Prostate gland (tissue), 2 donors: ENCODE measurements at regions not wholly inside any gene's neighbourhood (a gene's known extent, or its start where the extent isn't known, plus 50 kb on each side); places are given as distances from the start of the nearest gene placed in this dataset.

Source experiments
- DNase-seq: peaks from one replicate; pipeline ENCODE4 v3.0.0-alpha.2; 2019; ENCODE audit warnings: low spot score
- H3K27ac ChIP-seq, 2 donors: fragments of 200-600 bp; sonication (generic); 2 replicates each; pipeline ENCODE4 v1.5.1; 2017 to 2019
- H3K27me3 ChIP-seq: fragments of 200-600 bp; sonication (generic); replicated peaks from 2 replicates; pipeline ENCODE4 v1.5.1; 2019; ENCODE audit not compliant: insufficient read depth
- H3K36me3 ChIP-seq, 2 donors: fragments of 200-600 bp; sonication (generic); 1 replicate in 1 of 2; 2 replicates in 1 of 2; pipeline versions ENCODE4 v1.5.1 to v1.8.1; 2017 to 2019
- H3K4me1 ChIP-seq: fragments of 200-600 bp; sonication (generic); replicated peaks from 2 replicates; pipeline ENCODE4 v1.5.1; 2019
- H3K4me3 ChIP-seq, 2 donors: fragments of 200-600 bp; sonication (generic); 2 replicates each; pipeline ENCODE4 v1.5.1; 2017 to 2019
- H3K9me3 ChIP-seq: fragments of 200-600 bp; sonication (generic); 2 replicates; pipeline ENCODE4 v1.5.1; 2017
- POLR2A ChIP-seq: fragments of 450-650 bp; IDR thresholded peaks from one replicate; pipeline ENCODE4 v1.6.1; 2016; ENCODE audit warnings: antibody characterized with exemption, mild to moderate bottlenecking
- POLR2AphosphoS5 ChIP-seq: sonication (generic); formaldehyde crosslinking; IDR thresholded peaks from one replicate; pipeline ENCODE4 v1.6.1; 2017; ENCODE audit warnings: antibody characterized with exemption
- WGBS: methylation state at CpG from one replicate; pipeline ENCODE4 v1.1.5; 2018; 5-methylcytosine and 5-hydroxymethylcytosine counted together
- intact Hi-C: fragments of 100-400 bp; cut with DNase I; formaldehyde crosslinking; loops from one replicate; pipeline ENCODE4 v1.14.2; 2022
- TF ChIP-seq, protein P1 (sequence below), 4 experiments: fragments of 200-600 bp in 2 of 4; fragments of 450-650 bp in 2 of 4; sonication (generic) in 2 of 4; IDR thresholded peaks; 1 replicate in 3 of 4; 2 replicates in 1 of 4; pipeline ENCODE4 v1.5.1; 2016 to 2019; ENCODE audit warnings: antibody characterized with exemption in 4 of 4, mild to moderate bottlenecking in 2 of 4, moderate library complexity in 2 of 4

DNA sequence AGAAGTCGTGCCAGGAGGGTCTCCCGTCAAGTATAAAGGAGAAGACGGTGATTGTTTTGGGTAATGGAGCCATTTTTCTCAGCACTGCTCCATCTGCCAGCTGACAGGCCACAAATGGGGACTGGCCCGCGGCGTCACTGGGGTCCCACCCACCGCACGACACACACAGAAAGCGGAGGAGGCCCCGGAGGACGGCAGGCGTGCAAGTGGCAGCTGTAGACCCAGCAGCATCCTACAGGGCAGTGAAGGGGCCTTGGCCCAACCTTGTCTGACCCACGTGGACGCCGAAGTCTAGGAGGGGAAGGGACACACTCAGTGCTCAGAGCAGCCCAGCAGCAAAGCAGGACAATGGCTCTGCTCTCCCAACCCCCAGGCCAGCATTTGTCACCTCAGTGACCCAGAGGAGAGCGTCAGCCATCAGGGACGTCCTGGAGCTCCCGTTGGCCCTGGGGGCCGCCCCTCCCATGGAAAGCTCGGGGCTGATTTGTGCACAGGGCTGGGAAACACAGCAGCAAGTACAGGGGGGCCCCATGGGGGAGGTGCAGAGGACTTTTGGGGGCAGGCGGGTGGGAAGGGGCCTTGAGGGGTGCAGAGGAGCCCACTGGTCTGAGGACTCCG lies 644.4 kb downstream of the BRD1 start:
- Histone ChIP-seq H3K36me3 (no peaks in the 10 kb centered on the region), H3K27ac (no peak overlapping the region), H3K4me1 (no peaks in the 10 kb centered on the region), H3K27me3 (peaks cover 8% of the 10 kb centered on the region), H3K9me3 (no peaks in the 10 kb centered on the region), H3K4me3 (no peak overlapping the region)
- intact Hi-C loops: no loop called here
- TF ChIP-seq POLR2AphosphoS5 (no peak), POLR2A (no peak)
- TF ChIP-seq, protein P1, sequence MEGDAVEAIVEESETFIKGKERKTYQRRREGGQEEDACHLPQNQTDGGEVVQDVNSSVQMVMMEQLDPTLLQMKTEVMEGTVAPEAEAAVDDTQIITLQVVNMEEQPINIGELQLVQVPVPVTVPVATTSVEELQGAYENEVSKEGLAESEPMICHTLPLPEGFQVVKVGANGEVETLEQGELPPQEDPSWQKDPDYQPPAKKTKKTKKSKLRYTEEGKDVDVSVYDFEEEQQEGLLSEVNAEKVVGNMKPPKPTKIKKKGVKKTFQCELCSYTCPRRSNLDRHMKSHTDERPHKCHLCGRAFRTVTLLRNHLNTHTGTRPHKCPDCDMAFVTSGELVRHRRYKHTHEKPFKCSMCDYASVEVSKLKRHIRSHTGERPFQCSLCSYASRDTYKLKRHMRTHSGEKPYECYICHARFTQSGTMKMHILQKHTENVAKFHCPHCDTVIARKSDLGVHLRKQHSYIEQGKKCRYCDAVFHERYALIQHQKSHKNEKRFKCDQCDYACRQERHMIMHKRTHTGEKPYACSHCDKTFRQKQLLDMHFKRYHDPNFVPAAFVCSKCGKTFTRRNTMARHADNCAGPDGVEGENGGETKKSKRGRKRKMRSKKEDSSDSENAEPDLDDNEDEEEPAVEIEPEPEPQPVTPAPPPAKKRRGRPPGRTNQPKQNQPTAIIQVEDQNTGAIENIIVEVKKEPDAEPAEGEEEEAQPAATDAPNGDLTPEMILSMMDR (IDR thresholded peaks at IDR 0.05): no peak
- no peak for DNase-seq
- WGBS: 65% methylated on average over 21 of the region's 22 CpGs

DNA sequence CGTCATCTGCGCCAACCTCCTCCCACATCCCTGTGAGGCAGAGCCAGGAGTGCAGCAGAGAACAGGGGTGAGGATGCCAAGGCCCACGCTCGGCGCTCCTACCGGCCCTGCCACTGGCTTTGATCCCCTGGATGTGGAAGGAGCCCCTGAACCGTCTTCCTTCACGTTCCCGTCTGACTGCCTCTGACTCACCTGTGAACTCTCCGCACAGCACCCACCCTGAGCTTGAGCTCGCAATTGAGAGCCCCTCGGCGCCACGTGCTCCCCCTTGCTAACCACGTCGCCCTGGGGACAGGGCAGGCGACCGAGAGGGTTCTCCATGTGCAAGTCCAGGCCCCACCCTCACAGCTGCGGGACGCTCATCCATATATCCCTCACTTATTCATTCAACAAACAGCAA lies 645.3 kb downstream of the BRD1 start:
- no peak for DNase-seq
- intact Hi-C loops: no loop called here
- Histone ChIP-seq H3K4me3 (no peak overlapping the region), H3K27me3 (peaks cover 10% of the 10 kb centered on the region), H3K4me1 (no peaks in the 10 kb centered on the region), H3K36me3 (no peaks in the 10 kb centered on the region), H3K27ac (no peak overlapping the region), H3K9me3 (no peaks in the 10 kb centered on the region)
- TF ChIP-seq, protein P1 (IDR thresholded peaks at IDR 0.05): no peak
- TF ChIP-seq POLR2A (no peak), POLR2AphosphoS5 (no peak)
- WGBS: 83% methylated on average over 20 of the region's 20 CpGs

DNA sequence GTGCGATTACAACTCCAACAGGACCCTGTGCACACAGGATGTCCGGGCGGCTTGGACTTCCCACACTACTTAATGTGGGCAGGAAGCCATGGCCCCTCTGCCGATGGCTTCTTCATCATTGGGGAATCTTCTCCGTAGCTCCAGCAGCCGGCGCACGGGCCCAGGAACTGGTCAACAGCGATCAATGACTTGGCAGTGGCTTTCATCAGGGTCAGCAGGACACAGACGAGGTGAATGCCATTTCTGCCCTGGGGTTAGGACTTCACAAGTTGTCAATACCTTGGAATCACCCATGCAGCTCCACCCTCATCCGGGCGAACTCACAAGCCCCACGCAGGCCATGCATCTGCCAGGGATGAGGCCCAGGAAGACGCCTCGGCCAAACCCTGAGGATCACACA lies 645.7 kb downstream of the BRD1 start:
- Histone ChIP-seq H3K4me1 (no peaks in the 10 kb centered on the region), H3K27me3 (peaks cover 10% of the 10 kb centered on the region), H3K4me3 (no peak overlapping the region), H3K27ac (no peak overlapping the region), H3K36me3 (no peaks in the 10 kb centered on the region), H3K9me3 (no peaks in the 10 kb centered on the region)
- no peak for DNase-seq
- intact Hi-C loops: no loop called here
- TF ChIP-seq POLR2A: no peak
- no peak for TF ChIP-seq POLR2AphosphoS5
- TF ChIP-seq, protein P1 (IDR thresholded peaks at IDR 0.05): no peak
- 85% methylated on average over 14 of the region's 15 CpGs for WGBS

DNA sequence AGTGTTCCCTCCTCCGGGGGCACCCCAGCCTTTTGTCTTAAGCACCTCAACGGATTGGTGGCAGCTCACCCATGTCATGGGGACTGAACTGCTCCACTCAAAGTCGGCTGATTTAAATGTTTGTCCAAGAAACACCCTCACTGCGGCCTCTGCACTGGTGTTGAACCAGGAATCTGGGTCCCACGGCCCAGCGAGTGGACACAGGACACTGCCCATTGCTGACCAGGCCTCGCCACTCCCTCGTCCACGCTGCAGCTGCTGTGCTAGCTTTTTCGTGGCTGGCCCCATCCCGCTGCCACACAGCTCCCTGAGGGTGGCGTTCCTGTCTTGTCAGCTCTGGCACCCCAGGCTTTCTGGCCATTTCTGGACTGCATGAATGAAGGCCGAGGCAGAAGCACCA lies 646.2 kb downstream of the BRD1 start:
- Histone ChIP-seq H3K36me3 (no peaks in the 10 kb centered on the region), H3K27me3 (peaks cover 10% of the 10 kb centered on the region), H3K4me1 (no peaks in the 10 kb centered on the region), H3K27ac (no peak overlapping the region), H3K4me3 (no peak overlapping the region), H3K9me3 (no peaks in the 10 kb centered on the region)
- intact Hi-C loops: no loop called here
- TF ChIP-seq POLR2AphosphoS5 (no peak), POLR2A (no peak)
- TF ChIP-seq, protein P1 (IDR thresholded peaks at IDR 0.05): no peak
- WGBS: 92% methylated on average over 13 of the region's 13 CpGs
- DNase-seq: no peak

DNA sequence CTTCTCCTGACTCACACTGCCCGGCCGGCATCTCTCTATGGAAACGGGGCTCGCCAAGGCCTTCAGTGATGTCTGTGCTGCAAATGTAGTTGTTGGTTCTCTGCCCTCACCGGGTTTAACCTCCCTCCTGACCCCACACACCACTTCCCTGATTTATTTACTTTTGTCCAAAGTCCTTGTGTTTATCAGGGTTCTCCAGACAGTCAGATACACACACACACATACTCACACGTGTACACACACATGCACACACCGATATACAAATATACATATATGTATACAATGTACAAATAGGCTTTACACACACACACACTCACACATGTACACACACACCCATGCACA lies 647.0 kb downstream of the BRD1 start:
- H3K36me3 ChIP-seq: no peaks in the 10 kb centered on the region
- H3K4me3 ChIP-seq: no peak overlapping the region
- no peaks in the 10 kb centered on the region for H3K4me1 ChIP-seq
- 82% methylated on average over 7 of the region's 7 CpGs for WGBS
- TF ChIP-seq POLR2AphosphoS5 (no peak), POLR2A (no peak)
- TF ChIP-seq, protein P1 (IDR thresholded peaks at IDR 0.05): no peak
- H3K27ac ChIP-seq: no peak overlapping the region
- no peak for DNase-seq
- peaks cover 10% of the 10 kb centered on the region for H3K27me3 ChIP-seq
- H3K9me3 ChIP-seq: no peaks in the 10 kb centered on the region
- intact Hi-C loops: no loop called here
